CD14-positive monocyte (primary cell): ENCODE measurements at regions not wholly inside any gene's neighbourhood (a gene's known extent, or its start where the extent isn't known, plus 50 kb on each side); places are given as distances from the start of the nearest gene placed in this dataset.

Experiments
- DNase-seq, 3 donors: peaks; one replicate each; pipeline ENCODE4 v3.0.0-alpha.2; 2011 to 2022
- H2AFZ ChIP-seq: 2 replicates; pipeline ENCODE4 v1.6.0; 2012; ENCODE audit warnings: mild to moderate bottlenecking, low read depth, low read length, inconsistent platforms; ENCODE audit not compliant: insufficient read depth, poor library complexity, severe bottlenecking
- H3K27ac ChIP-seq, 2 donors: 1 replicate in 1 of 2; 2 replicates in 1 of 2; pipeline ENCODE4 v1.5.1; 2012 to 2013; ENCODE audit warnings: low read length in 2 of 2, control low read depth in 1 of 2, inconsistent platforms in 1 of 2, low read depth in 1 of 2, mild to moderate bottlenecking in 1 of 2
- H3K27me3 ChIP-seq, 2 donors: one replicate each; pipeline versions ENCODE4 v1.6.0 to v1.6.1; 2011 to 2013; ENCODE audit warnings: low read length in 2 of 2; ENCODE audit not compliant: control insufficient read depth in 2 of 2, insufficient read depth in 2 of 2
- H3K36me3 ChIP-seq, 2 donors: replicated peaks in 1 of 2; 1 replicate in 1 of 2; 2 replicates in 1 of 2; pipeline versions ENCODE4 v1.5.1 to v1.6.1; 2012 to 2013; ENCODE audit warnings: low read length in 2 of 2, control low read depth in 1 of 2, inconsistent platforms in 1 of 2, mild to moderate bottlenecking in 1 of 2; ENCODE audit not compliant: insufficient read depth in 2 of 2, control insufficient read depth in 1 of 2
- H3K4me1 ChIP-seq, 2 donors: 1 replicate in 1 of 2; 2 replicates in 1 of 2; pipeline versions ENCODE4 v1.5.1 to v1.6.1; 2012 to 2013; ENCODE audit warnings: low read length in 2 of 2, control low read depth in 1 of 2, inconsistent platforms in 1 of 2, mild to moderate bottlenecking in 1 of 2, moderate library complexity in 1 of 2; ENCODE audit not compliant: insufficient read depth in 2 of 2, control insufficient read depth in 1 of 2
- H3K4me2 ChIP-seq: replicated peaks from 2 replicates; pipeline ENCODE3; 2012; ENCODE audit warnings: low read length, moderate library complexity, mild to moderate bottlenecking; ENCODE audit not compliant: poor library complexity, severe bottlenecking; ENCODE audit errors: extremely low read depth
- H3K4me3 ChIP-seq, 3 experiments: fragments of 200-600 bp in 1 of 3; sonication (generic) in 1 of 3; replicated peaks in 1 of 3; 1 replicate in 2 of 3; 2 replicates in 1 of 3; pipeline ENCODE4 v1.5.1; 2011 to 2013; ENCODE audit warnings: low read length in 3 of 3, mild to moderate bottlenecking in 3 of 3, control low read depth in 2 of 3, low read depth in 2 of 3, inconsistent platforms in 1 of 3, moderate library complexity in 1 of 3
- H3K79me2 ChIP-seq: 2 replicates; pipeline ENCODE4 v1.6.0; 2012; ENCODE audit warnings: mild to moderate bottlenecking, control low read depth, inconsistent platforms, low read length, moderate library complexity; ENCODE audit not compliant: insufficient read depth
- H3K9ac ChIP-seq: 2 replicates; pipeline ENCODE4 v1.6.0; 2017; ENCODE audit warnings: low read length, mild to moderate bottlenecking; ENCODE audit not compliant: insufficient read depth, poor library complexity, severe bottlenecking
- H3K9me3 ChIP-seq, 2 donors: replicated peaks in 1 of 2; 1 replicate in 1 of 2; 2 replicates in 1 of 2; pipeline versions ENCODE4 v1.5.1 to v1.6.1; 2012 to 2013; ENCODE audit warnings: low read length in 2 of 2, control low read depth in 1 of 2; ENCODE audit not compliant: control insufficient read depth in 1 of 2, insufficient read depth in 1 of 2
- H4K20me1 ChIP-seq: 2 replicates; pipeline ENCODE4 v1.6.0; 2012; ENCODE audit warnings: mild to moderate bottlenecking, low read length, control low read depth, moderate library complexity; ENCODE audit not compliant: insufficient read depth
- H3K27ac Mint-ChIP-seq, 7 donors: one replicate each; pipeline ENCODE4 v1.8.0; 2020; ENCODE audit warnings: mild to moderate bottlenecking in 7 of 7, mixed read lengths in 7 of 7, moderate library complexity in 6 of 7, inconsistent platforms in 2 of 7
- H3K27me3 Mint-ChIP-seq, 3 donors: one replicate each; pipeline ENCODE4 v1.8.0; 2021 to 2022; ENCODE audit warnings: low read depth in 3 of 3, mild to moderate bottlenecking in 3 of 3, mixed read lengths in 3 of 3, moderate library complexity in 3 of 3, inconsistent platforms in 1 of 3
- H3K36me3 Mint-ChIP-seq, 2 donors: one replicate each; pipeline ENCODE4 v1.8.0; 2020; ENCODE audit warnings: mixed read lengths in 2 of 2, inconsistent platforms in 1 of 2, mild to moderate bottlenecking in 1 of 2
- H3K4me1 Mint-ChIP-seq: one replicate; pipeline ENCODE4 v1.8.0; 2020; ENCODE audit warnings: mild to moderate bottlenecking, mixed read lengths
- H3K4me3 Mint-ChIP-seq, 2 donors: one replicate each; pipeline ENCODE4 v1.8.0; 2020; ENCODE audit warnings: mild to moderate bottlenecking in 2 of 2, mixed read lengths in 2 of 2, moderate library complexity in 1 of 2
- H3K9me3 Mint-ChIP-seq, 7 donors: one replicate each; pipeline ENCODE4 v1.8.0; 2020 to 2022; ENCODE audit warnings: mixed read lengths in 7 of 7, mild to moderate bottlenecking in 6 of 7, moderate library complexity in 6 of 7, inconsistent platforms in 2 of 7
- CTCF ChIP-seq: fragments of 200-600 bp; IDR thresholded peaks from one replicate; pipeline ENCODE4 v1.8.0; 2022; ENCODE audit warnings: antibody characterized with exemption, mild to moderate bottlenecking
- WGBS: methylation state at CpG from one replicate; pipeline ENCODE4 v1.1.5; 2013; ENCODE audit warnings: missing lambda C conversion rate; ENCODE audit not compliant: insufficient coverage; 5-methylcytosine and 5-hydroxymethylcytosine counted together
- intact Hi-C, 2 donors: fragments of 100-400 bp; cut with micrococcal nuclease; formaldehyde crosslinking; loops; one replicate each; pipeline versions ENCODE4 v1.15.0 to v1.15.1; 2023

DNA sequence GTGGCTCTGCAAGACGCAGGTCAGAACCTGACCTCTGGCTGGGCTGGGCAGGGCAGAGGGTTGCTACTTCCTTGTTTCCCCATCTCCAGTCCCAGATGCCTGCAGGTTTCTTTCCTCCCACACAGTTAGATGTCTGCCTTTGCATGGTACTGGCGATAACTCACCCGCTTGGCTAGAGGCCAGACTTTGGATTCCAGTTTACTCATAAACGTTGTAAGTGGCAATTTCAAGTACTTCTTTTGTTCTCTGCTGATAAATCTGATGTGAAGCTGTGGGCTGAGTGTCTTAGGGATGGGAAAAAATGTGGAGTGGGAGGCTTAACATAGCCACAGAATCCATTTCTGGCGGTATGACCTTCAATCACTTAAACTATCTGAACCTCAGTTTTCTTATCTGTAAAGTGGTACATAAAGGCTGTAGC is 194.2 kb downstream of the EBLN2 start:
- H3K4me2 ChIP-seq, result no peak overlapping the region
- no peak overlapping the region for H3K9ac ChIP-seq
- peaks cover 7 to 20% (median 15%) of the 10 kb centered on the region in 3 donors for H3K27me3 Mint-ChIP-seq
- no peaks in the 10 kb centered on the region for H3K9me3 ChIP-seq
- H4K20me1 ChIP-seq, result no peaks in the 10 kb centered on the region
- H3K36me3 ChIP-seq, result no peaks in the 10 kb centered on the region
- no peak overlapping the region for H3K27ac ChIP-seq
- H3K79me2 ChIP-seq, result no peaks in the 10 kb centered on the region
- H3K36me3 Mint-ChIP-seq, result no peaks in the 10 kb centered on the region
- H3K4me1 ChIP-seq, result no peaks in the 10 kb centered on the region
- H3K4me3 Mint-ChIP-seq, result no peak overlapping the region
- H3K27ac Mint-ChIP-seq, result no peak overlapping the region
- peaks cover 3 to 12% of the 10 kb centered on the region in 2 donors for H3K27me3 ChIP-seq
- no peaks in the 10 kb centered on the region for H3K4me1 Mint-ChIP-seq
- H3K9me3 Mint-ChIP-seq, result peaks cover 0 to 1% (median 0%) of the 10 kb centered on the region in 7 donors
- H3K4me3 ChIP-seq, result no peak overlapping the region
- intact Hi-C loops, result no loop called here
- 52% methylated on average over 2 of the region's 5 CpGs for WGBS
- DNase-seq, result no peak
- no peak overlapping the region for H2AFZ ChIP-seq
- no peak for TF ChIP-seq CTCF

DNA sequence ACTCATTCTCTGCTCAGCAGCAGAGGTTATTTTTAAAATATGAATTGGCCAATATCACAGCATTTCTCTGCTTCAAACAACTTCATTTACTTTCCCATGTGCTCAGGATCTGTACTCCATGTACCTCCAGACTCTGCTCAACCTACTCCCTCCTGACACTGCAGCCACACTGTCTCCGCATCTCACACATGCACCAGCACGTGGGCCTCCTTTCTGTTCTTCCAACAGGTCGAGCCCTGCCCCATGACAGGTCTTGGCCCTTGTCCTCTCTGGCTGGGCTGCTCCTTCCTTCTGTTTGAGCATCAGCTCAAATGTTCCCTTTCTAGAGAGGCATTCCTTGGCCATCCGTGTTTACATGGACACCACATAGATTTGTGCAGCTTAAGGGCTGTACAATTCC is 195.7 kb downstream of the EBLN2 start:
- Mint-ChIP-seq H3K27me3 (peaks cover 8 to 15% (median 15%) of the 10 kb centered on the region in 3 donors), H3K9me3 (peaks cover 0 to 3% (median 0%) of the 10 kb centered on the region in 7 donors), H3K4me1 (no peaks in the 10 kb centered on the region), H3K4me3 (no peak overlapping the region), H3K27ac (no peak overlapping the region), H3K36me3 (no peaks in the 10 kb centered on the region)
- no peak for TF ChIP-seq CTCF
- Histone ChIP-seq H3K4me2 (no peak overlapping the region), H3K36me3 (no peaks in the 10 kb centered on the region), H3K4me1 (no peaks in the 10 kb centered on the region), H2AFZ (no peak overlapping the region), H3K27me3 (peaks cover 3 to 12% of the 10 kb centered on the region in 2 donors), H4K20me1 (no peaks in the 10 kb centered on the region), H3K27ac (no peak overlapping the region), H3K9me3 (no peaks in the 10 kb centered on the region), H3K79me2 (no peaks in the 10 kb centered on the region), H3K4me3 (no peak overlapping the region), H3K9ac (no peak overlapping the region)
- WGBS, result 86% methylated on average over 4 of the region's 4 CpGs
- DNase-seq, result no peak
- intact Hi-C loops, result no loop called here
